ENCODE measurements at regions not wholly inside any gene's neighbourhood (a gene's known extent, or its start where the extent isn't known, plus 50 kb on each side); places are given as distances from the start of the nearest gene placed in this dataset.

DNA sequence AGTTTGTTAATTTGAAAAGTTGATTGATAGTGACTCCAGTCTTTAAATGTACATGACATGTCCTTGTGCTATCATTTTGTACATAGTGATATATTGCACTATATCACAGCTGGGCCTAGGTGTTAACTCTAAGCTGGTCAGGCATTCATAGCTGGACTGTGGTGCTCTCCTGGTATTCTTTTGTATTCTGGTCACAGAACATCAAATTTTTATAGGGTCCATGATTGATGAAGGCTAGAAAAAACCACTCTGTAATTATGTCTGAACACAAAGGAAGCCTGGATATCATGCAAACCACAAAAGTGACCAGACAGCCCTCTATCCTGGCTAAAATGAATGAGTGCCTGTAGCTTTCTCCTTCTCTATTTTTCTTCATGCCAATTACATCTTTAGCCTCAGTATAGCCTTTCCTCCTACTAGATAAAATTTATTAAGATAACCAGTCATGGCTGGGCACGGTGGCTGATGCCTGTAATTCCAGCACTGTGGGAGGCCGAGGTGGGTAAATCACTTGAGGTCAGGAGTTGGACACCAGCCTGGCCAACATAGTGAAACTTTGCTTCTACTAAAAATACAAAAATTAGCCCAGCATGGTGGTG is 134.9 kb upstream of the B3GALT2 start:
- no peaks in the 10 kb centered on the region for H4K20me1 ChIP-seq (ENCODE audit: insufficient read depth, poor library complexity, severe bottlenecking)
- H3K27ac ChIP-seq = no peak overlapping the region
- no peak for TF ChIP-seq EZH2 (IDR thresholded peaks at IDR 0.05; ENCODE audit: borderline replicate concordance)
- no peak for TF ChIP-seq CTCF (IDR thresholded peaks at IDR 0.05; ENCODE audit: poor library complexity)
- TF ChIP-seq EZH2phosphoT487 (IDR thresholded peaks at IDR 0.05; ENCODE audit: low read depth, severe bottlenecking, unreplicated experiment) = no peak
- no peak overlapping the region for H2AFZ ChIP-seq
- DNase-seq (ENCODE audit: low spot score) = no peak
- no peak overlapping the region for H3K4me2 ChIP-seq
- H3K4me1 ChIP-seq (ENCODE audit: insufficient read depth) = no peaks in the 10 kb centered on the region
- H3K79me2 ChIP-seq = no peaks in the 10 kb centered on the region
- WGBS (ENCODE audit: low lambda C conversion rate, missing lambda C conversion rate) = 92% methylated on average over 2 of the region's 2 CpGs
- no peaks in the 10 kb centered on the region for H3K27me3 ChIP-seq
- H3K4me3 ChIP-seq = no peak overlapping the region
- H3K9me3 ChIP-seq (ENCODE audit: low read depth) = no peaks in the 10 kb centered on the region
- no peaks in the 10 kb centered on the region for H3K9me2 ChIP-seq (replicated peaks; ENCODE audit: insufficient read depth)
- no peaks in the 10 kb centered on the region for H3K36me3 ChIP-seq (replicated peaks; ENCODE audit: insufficient read depth, low read depth)

- Histone ChIP-seq H3K36me3 (replicated peaks; ENCODE audit: insufficient read depth, low read depth) (no peaks in the 10 kb centered on the region), H3K4me2 (no peak overlapping the region), H3K27ac (no peak overlapping the region), H3K4me3 (no peak overlapping the region), H3K9me3 (ENCODE audit: low read depth) (no peaks in the 10 kb centered on the region), H3K4me1 (ENCODE audit: insufficient read depth) (no peaks in the 10 kb centered on the region), H3K9me2 (replicated peaks; ENCODE audit: insufficient read depth) (no peaks in the 10 kb centered on the region), H2AFZ (no peak overlapping the region), H4K20me1 (ENCODE audit: insufficient read depth, poor library complexity, severe bottlenecking) (no peaks in the 10 kb centered on the region), H3K79me2 (no peaks in the 10 kb centered on the region), H3K27me3 (no peaks in the 10 kb centered on the region)
- no peak for DNase-seq (ENCODE audit: low spot score)
- WGBS (ENCODE audit: low lambda C conversion rate, missing lambda C conversion rate) = 85% methylated on average over 2 of the region's 2 CpGs
- no peak for TF ChIP-seq EZH2 (IDR thresholded peaks at IDR 0.05; ENCODE audit: borderline replicate concordance)
- no peak for TF ChIP-seq EZH2phosphoT487 (IDR thresholded peaks at IDR 0.05; ENCODE audit: low read depth, severe bottlenecking, unreplicated experiment)
- no peak for TF ChIP-seq CTCF (IDR thresholded peaks at IDR 0.05; ENCODE audit: poor library complexity)
Measured at GRCh38 chr1:193320270-193320669, 133.9 kb upstream of the B3GALT2 start.

DNA sequence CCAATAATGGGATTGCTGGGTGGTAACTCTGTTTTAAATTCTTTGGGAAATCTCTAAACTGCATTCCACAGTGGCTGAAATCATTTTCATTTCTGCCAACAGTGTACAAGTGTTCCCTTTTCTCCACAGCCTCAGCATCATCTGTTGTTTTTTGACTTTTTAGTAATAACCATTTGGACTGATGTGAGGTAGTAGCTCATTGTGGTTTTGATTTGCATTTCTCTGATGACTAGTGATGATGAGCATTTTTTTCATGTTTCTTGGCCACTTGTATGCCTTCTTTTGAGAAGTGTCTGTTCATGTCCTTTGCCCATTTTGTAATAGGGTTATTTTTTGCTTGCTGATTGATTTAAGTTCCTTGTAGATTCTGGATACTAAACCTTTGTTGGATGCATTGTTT is 131.9 kb upstream of the B3GALT2 start:
- no peaks in the 10 kb centered on the region for H3K9me3 ChIP-seq (ENCODE audit: low read depth)
- H3K27ac ChIP-seq = no peak overlapping the region
- peaks cover 4% of the 10 kb centered on the region for H3K4me1 ChIP-seq (ENCODE audit: insufficient read depth)
- H3K36me3 ChIP-seq (replicated peaks; ENCODE audit: insufficient read depth, low read depth) = no peaks in the 10 kb centered on the region
- no peak overlapping the region for H3K4me3 ChIP-seq
- TF ChIP-seq CTCF (IDR thresholded peaks at IDR 0.05; ENCODE audit: poor library complexity) (no peak), EZH2phosphoT487 (IDR thresholded peaks at IDR 0.05; ENCODE audit: low read depth, severe bottlenecking, unreplicated experiment) (no peak), EZH2 (IDR thresholded peaks at IDR 0.05; ENCODE audit: borderline replicate concordance) (no peak)
- H4K20me1 ChIP-seq (ENCODE audit: insufficient read depth, poor library complexity, severe bottlenecking) = no peaks in the 10 kb centered on the region
- no peaks in the 10 kb centered on the region for H3K27me3 ChIP-seq
- H3K4me2 ChIP-seq = no peak overlapping the region
- H2AFZ ChIP-seq = no peak overlapping the region
- no peaks in the 10 kb centered on the region for H3K79me2 ChIP-seq
- no peaks in the 10 kb centered on the region for H3K9me2 ChIP-seq (replicated peaks; ENCODE audit: insufficient read depth)
- DNase-seq (ENCODE audit: low spot score) = no peak
